ENCODE measurements at regions not wholly inside any gene's neighbourhood (a gene's known extent, or its start where the extent isn't known, plus 50 kb on each side); places are given as distances from the start of the nearest gene placed in this dataset.

DNA sequence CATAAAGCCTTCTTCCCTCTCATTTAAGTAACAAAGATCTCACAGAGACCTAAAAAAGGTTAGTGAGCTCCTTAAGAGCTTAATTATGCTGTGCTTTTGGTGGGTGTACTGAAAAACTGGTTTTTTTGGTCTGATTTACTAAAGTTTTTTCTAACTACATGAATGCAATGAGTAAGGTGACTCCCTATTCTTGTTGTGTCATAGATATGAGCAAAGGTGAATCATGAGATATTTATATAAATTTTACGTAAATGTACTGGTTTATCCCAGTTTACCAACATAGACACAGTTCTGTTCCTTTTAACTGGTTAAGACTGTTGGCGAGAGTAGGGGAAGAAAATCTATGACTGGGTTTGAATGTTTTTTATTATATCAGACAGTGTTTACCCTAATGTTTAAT, 250.5 kb downstream of the NR2F1-AS1 start:
- no peak overlapping the region for H3K4me3 Mint-ChIP-seq
- no peak for ATAC-seq
- no peaks in the 10 kb centered on the region for H3K27me3 Mint-ChIP-seq
- no peaks in the 10 kb centered on the region for H3K4me1 Mint-ChIP-seq
- H3K9me3 Mint-ChIP-seq, result no peaks in the 10 kb centered on the region
- H3K36me3 Mint-ChIP-seq, result no peaks in the 10 kb centered on the region
- H3K27ac Mint-ChIP-seq, result no peak overlapping the region

- no peaks in the 10 kb centered on the region for H3K36me3 Mint-ChIP-seq
- H3K9me3 Mint-ChIP-seq, result no peaks in the 10 kb centered on the region
- no peak overlapping the region for H3K27ac Mint-ChIP-seq
- no peak overlapping the region for H3K4me3 Mint-ChIP-seq
- no peaks in the 10 kb centered on the region for H3K4me1 Mint-ChIP-seq
- H3K27me3 Mint-ChIP-seq, result no peaks in the 10 kb centered on the region
- ATAC-seq, result no peak
Observed at GRCh38 chr5:93329756-93330155, 251.3 kb downstream of the NR2F1-AS1 start.

DNA sequence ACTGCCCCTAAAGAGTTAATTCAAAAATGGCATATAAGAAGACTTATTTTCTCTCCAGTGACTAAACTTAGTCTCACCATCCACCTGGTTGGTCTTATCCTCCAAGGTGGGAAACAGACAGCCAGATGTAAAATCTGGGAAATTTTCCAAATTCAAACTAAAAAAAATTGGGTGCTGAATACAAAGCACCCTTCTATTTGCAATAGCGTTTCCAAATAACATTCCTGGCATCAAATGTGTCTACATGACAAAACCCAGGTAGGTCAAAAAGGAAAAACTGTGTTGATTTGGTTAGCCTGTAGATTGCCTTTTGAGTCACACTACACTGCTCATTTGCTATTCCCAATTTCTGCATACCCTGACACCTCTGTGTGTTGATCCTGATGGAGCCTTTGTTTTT, 252.2 kb downstream of the NR2F1-AS1 start:
- Mint-ChIP-seq H3K36me3 (no peaks in the 10 kb centered on the region), H3K9me3 (no peaks in the 10 kb centered on the region), H3K27me3 (no peaks in the 10 kb centered on the region), H3K4me3 (no peak overlapping the region), H3K4me1 (no peaks in the 10 kb centered on the region), H3K27ac (no peak overlapping the region)
- no peak for ATAC-seq

DNA sequence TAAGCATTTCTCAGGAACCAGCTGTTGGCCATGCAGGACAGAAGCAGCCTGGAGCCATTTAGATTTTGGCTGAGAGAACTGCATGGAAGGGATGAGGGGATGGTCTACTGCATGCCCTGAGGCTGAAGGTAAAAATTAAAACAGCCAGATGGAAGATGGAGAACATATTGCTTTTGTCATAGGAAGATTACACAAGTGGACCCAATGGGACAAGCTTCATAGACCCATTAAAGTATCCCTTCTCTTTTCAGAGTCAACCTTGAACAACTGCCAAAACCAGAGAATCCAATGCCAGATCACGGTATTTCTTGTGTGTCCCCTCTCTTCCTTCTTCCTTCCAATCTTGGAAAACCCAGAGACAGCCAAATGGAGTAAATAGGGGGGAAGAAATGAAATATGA, 253.4 kb downstream of the NR2F1-AS1 start:
- no peak for ATAC-seq
- H3K4me1 Mint-ChIP-seq, result no peaks in the 10 kb centered on the region
- H3K4me3 Mint-ChIP-seq, result no peak overlapping the region
- no peaks in the 10 kb centered on the region for H3K9me3 Mint-ChIP-seq
- no peaks in the 10 kb centered on the region for H3K36me3 Mint-ChIP-seq
- H3K27me3 Mint-ChIP-seq, result no peaks in the 10 kb centered on the region
- no peak overlapping the region for H3K27ac Mint-ChIP-seq

- ATAC-seq, result no peak
- H3K4me3 Mint-ChIP-seq, result no peak overlapping the region
Observed at GRCh38 chr5:93325946-93326345, 255.1 kb downstream of the NR2F1-AS1 start.

GRCh38 chr5:93322974-93323860, 257.8 kb downstream of the NR2F1-AS1 start:
- no peaks in the 10 kb centered on the region for H3K4me1 Mint-ChIP-seq
- H3K4me3 Mint-ChIP-seq, result no peak overlapping the region
- H3K9me3 Mint-ChIP-seq, result no peaks in the 10 kb centered on the region
- H3K27ac Mint-ChIP-seq, result no peak overlapping the region
- H3K27me3 Mint-ChIP-seq, result no peaks in the 10 kb centered on the region
- no peaks in the 10 kb centered on the region for H3K36me3 Mint-ChIP-seq
- ATAC-seq, result no peak

More at GRCh38 chr5:93325946-93326345, 255.1 kb downstream of the NR2F1-AS1 start:
- Mint-ChIP-seq H3K36me3 (no peaks in the 10 kb centered on the region), H3K9me3 (no peaks in the 10 kb centered on the region), H3K4me1 (no peaks in the 10 kb centered on the region), H3K27ac (no peak overlapping the region), H3K27me3 (no peaks in the 10 kb centered on the region)

GRCh38 chr5:93320920-93321445, 260.0 kb downstream of the NR2F1-AS1 start:
- no peaks in the 10 kb centered on the region for H3K4me1 Mint-ChIP-seq
- H3K27me3 Mint-ChIP-seq, result no peaks in the 10 kb centered on the region
- H3K27ac Mint-ChIP-seq, result no peak overlapping the region
- no peak for ATAC-seq
- no peak overlapping the region for H3K4me3 Mint-ChIP-seq
- no peaks in the 10 kb centered on the region for H3K36me3 Mint-ChIP-seq
- H3K9me3 Mint-ChIP-seq, result no peaks in the 10 kb centered on the region

- Mint-ChIP-seq H3K4me3 (no peak overlapping the region), H3K27me3 (no peaks in the 10 kb centered on the region), H3K9me3 (peaks cover 5% of the 10 kb centered on the region), H3K27ac (no peak overlapping the region), H3K36me3 (no peaks in the 10 kb centered on the region), H3K4me1 (no peaks in the 10 kb centered on the region)
- ATAC-seq, result no peak
Observed at GRCh38 chr5:93313672-93314071, 267.3 kb downstream of the NR2F1-AS1 start.

- Mint-ChIP-seq H3K4me1 (no peaks in the 10 kb centered on the region), H3K27ac (no peak overlapping the region), H3K9me3 (peaks cover 5% of the 10 kb centered on the region), H3K4me3 (no peak overlapping the region), H3K27me3 (no peaks in the 10 kb centered on the region), H3K36me3 (no peaks in the 10 kb centered on the region)
- ATAC-seq, result no peak
Observed at GRCh38 chr5:93311881-93312280, 269.1 kb downstream of the NR2F1-AS1 start.

GRCh38 chr5:93307557-93307956, 273.5 kb downstream of the NR2F1-AS1 start:
- H3K9me3 Mint-ChIP-seq, result peaks cover 5% of the 10 kb centered on the region
- no peaks in the 10 kb centered on the region for H3K4me1 Mint-ChIP-seq
- no peak overlapping the region for H3K4me3 Mint-ChIP-seq
- H3K36me3 Mint-ChIP-seq, result no peaks in the 10 kb centered on the region
- no peak for ATAC-seq
- H3K27ac Mint-ChIP-seq, result no peak overlapping the region
- H3K27me3 Mint-ChIP-seq, result no peaks in the 10 kb centered on the region

DNA sequence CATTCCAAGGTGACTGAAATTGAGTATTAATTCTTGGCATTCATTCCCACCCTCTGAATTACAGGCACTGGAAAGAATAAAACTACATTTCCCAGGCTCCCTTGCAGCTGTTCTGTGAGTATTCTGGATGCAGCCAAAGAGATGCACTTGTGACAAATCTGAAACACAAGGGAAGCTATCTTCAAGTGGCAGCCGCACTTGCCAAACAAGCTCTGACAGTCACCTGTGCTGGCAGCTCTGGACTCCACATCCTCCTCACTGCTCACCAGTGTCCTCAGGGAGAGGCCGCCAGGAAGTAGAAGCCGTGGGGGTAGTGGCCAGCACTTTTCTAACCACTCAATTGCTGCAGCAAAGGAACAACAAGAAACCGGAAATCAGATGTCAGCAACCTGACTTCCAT, 275.0 kb downstream of the NR2F1-AS1 start:
- no peaks in the 10 kb centered on the region for H3K4me1 Mint-ChIP-seq
- H3K36me3 Mint-ChIP-seq, result no peaks in the 10 kb centered on the region
- no peaks in the 10 kb centered on the region for H3K27me3 Mint-ChIP-seq
- no peaks in the 10 kb centered on the region for H3K9me3 Mint-ChIP-seq
- no peak overlapping the region for H3K27ac Mint-ChIP-seq
- ATAC-seq, result no peak
- no peak overlapping the region for H3K4me3 Mint-ChIP-seq

DNA sequence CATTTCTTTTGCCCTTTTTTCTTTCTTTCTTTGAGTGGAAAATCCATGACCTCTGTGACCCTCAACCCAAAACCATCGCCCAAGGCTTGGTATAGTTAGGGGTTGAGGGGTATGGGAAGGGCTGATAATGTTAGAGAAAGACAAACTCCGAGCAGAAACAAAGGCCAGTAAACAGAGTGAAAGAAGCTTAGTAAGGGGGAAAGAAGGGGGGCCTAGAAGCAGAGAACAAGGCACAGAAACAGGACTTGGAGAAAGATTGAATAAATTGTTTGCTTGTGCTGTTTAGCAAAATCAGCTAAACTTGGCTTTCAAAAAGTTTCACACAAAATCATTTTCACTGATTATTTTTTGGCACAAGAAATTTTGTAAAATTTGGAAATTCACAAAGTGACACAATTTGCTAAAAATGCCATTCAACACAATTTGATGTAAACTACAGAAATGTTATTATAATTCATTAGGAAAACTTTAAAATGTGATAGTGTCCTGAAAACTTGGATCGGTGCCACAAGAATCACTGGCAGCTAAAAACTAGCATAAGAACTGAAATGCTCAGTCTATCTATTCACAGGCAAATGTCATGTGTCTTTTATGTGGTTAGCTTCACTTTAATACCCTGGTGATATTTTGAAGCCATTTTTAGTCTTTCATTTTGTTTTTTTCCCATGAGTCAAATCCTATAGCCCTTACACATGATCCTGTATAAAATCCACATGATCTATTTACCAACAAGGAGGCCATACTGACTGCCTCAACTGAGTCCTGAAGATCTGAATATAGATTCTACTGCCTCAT, 276.4 kb downstream of the NR2F1-AS1 start:
- Mint-ChIP-seq H3K4me3 (no peak overlapping the region), H3K9me3 (no peaks in the 10 kb centered on the region), H3K27ac (no peak overlapping the region), H3K36me3 (no peaks in the 10 kb centered on the region), H3K27me3 (no peaks in the 10 kb centered on the region), H3K4me1 (no peaks in the 10 kb centered on the region)
- no peak for ATAC-seq

DNA sequence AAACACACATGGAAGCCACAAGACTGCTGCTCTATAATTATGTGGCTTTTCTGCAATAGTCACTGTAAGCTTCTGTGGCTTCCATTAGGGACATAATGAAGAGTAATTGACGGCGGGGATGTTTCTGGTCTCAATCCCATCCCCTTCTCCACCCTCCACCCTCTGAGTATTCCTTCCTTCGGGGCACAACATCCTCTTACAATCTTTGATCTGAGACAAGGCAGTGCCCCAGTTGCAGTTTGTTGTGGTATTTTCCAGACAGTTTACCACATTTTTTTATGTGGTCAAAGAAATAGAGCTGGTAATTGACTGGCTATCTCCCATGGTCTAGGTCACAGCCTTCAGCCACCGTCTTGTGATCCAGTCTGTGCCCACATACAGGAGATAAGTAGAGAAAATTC, 277.7 kb downstream of the NR2F1-AS1 start:
- no peaks in the 10 kb centered on the region for H3K9me3 Mint-ChIP-seq
- no peak overlapping the region for H3K4me3 Mint-ChIP-seq
- H3K4me1 Mint-ChIP-seq, result no peaks in the 10 kb centered on the region
- ATAC-seq, result no peak
- no peak overlapping the region for H3K27ac Mint-ChIP-seq
- H3K36me3 Mint-ChIP-seq, result no peaks in the 10 kb centered on the region
- H3K27me3 Mint-ChIP-seq, result no peaks in the 10 kb centered on the region

GRCh38 chr5:93302711-93303110, 278.3 kb downstream of the NR2F1-AS1 start:
- Mint-ChIP-seq H3K27me3 (no peaks in the 10 kb centered on the region), H3K36me3 (no peaks in the 10 kb centered on the region), H3K27ac (no peak overlapping the region), H3K4me3 (no peak overlapping the region), H3K9me3 (no peaks in the 10 kb centered on the region), H3K4me1 (no peaks in the 10 kb centered on the region)
- ATAC-seq, result no peak

- no peak overlapping the region for H3K4me3 Mint-ChIP-seq
- H3K27ac Mint-ChIP-seq, result no peak overlapping the region
- no peak for ATAC-seq
- no peaks in the 10 kb centered on the region for H3K4me1 Mint-ChIP-seq
- H3K36me3 Mint-ChIP-seq, result no peaks in the 10 kb centered on the region
- no peaks in the 10 kb centered on the region for H3K27me3 Mint-ChIP-seq
- no peaks in the 10 kb centered on the region for H3K9me3 Mint-ChIP-seq
Observed at GRCh38 chr5:93300945-93301344, 280.1 kb downstream of the NR2F1-AS1 start.

Measured in stimulated activated memory B cell treated with anti-CD40 and anti-IgM and Interleukin-4, amounts not matched to agents 10 μg/mL and 1 μg/mL and 100 μg/mL, for 72 hours (primary cell).